H1 (cell line): ENCODE measurements at regions not wholly inside any gene's neighbourhood (a gene's known extent, or its start where the extent isn't known, plus 50 kb on each side); places are given as distances from the start of the nearest gene placed in this dataset.

Experiments used
- CTCF ChIA-PET: fragments of 300-600 bp; sonication (Branson Sonifier 250); formaldehyde crosslinking; loops from one replicate; lab custom pipeline; 2021; ENCODE audit not compliant: partially characterized antibody; lab: Charles Lee
- POLR2A ChIA-PET: fragments of 300-600 bp; sonication (Branson Sonifier 250); formaldehyde crosslinking; loops from one replicate; lab custom pipeline; 2021; ENCODE audit warnings: inconsistent platforms; ENCODE audit not compliant: partially characterized antibody; lab: Charles Lee
- DNase-seq, 2 experiments: peaks; one replicate each; pipeline versions ENCODE4 v3.0.0 to v3.0.0-alpha.2; 2010 to 2022; ENCODE audit warnings: low spot score in 2 of 2, low read depth in 1 of 2, mixed read lengths in 1 of 2
- FAIRE-seq: peaks from 2 replicates; lab custom pipeline; 2011; peaks lifted over from hg19 to GRCh38; lab: Jason Lieb, UNC
- H2AFZ ChIP-seq: 2 replicates; pipeline ENCODE4 v1.8.1; 2012; ENCODE audit warnings: low read length, inconsistent platforms
- H2AK5ac ChIP-seq: 2 replicates; pipeline ENCODE4 v1.6.1; 2013; ENCODE audit warnings: low read depth, low read length
- H2BK120ac ChIP-seq: replicated peaks from 2 replicates; pipeline ENCODE3; 2013; ENCODE audit warnings: low read depth, low read length, inconsistent platforms
- H2BK12ac ChIP-seq: 2 replicates; pipeline ENCODE4 v1.6.1; 2013; ENCODE audit warnings: low read depth, low read length
- H2BK15ac ChIP-seq: 2 replicates; pipeline ENCODE4 v1.6.1; 2013; ENCODE audit warnings: low read length
- H2BK20ac ChIP-seq: 2 replicates; pipeline ENCODE4 v1.6.1; 2013; ENCODE audit warnings: low read length
- H2BK5ac ChIP-seq: 2 replicates; pipeline ENCODE4 v1.6.1; 2013; ENCODE audit warnings: low read depth, low read length
- H3K14ac ChIP-seq: 2 replicates; pipeline ENCODE4 v1.6.1; 2013; ENCODE audit warnings: inconsistent platforms; ENCODE audit not compliant: insufficient read length
- H3K18ac ChIP-seq: 2 replicates; pipeline ENCODE4 v1.6.1; 2013; ENCODE audit warnings: low read length; ENCODE audit errors: extremely low read depth
- H3K23ac ChIP-seq: 2 replicates; pipeline ENCODE4 v1.6.1; 2013; ENCODE audit warnings: inconsistent platforms; ENCODE audit not compliant: insufficient read length
- H3K23me2 ChIP-seq: 2 replicates; pipeline ENCODE4 v1.6.1; 2013; ENCODE audit warnings: low read depth, low read length
- H3K27ac ChIP-seq: 2 replicates; pipeline ENCODE4 v1.6.1; 2011; ENCODE audit warnings: low read depth, low read length, inconsistent platforms
- H3K27me3 ChIP-seq, 4 experiments: replicated peaks in 1 of 4; 1 replicate in 1 of 4; 2 replicates in 3 of 4; pipeline versions ENCODE4 v1.6.1 to v1.8.1; 2011 to 2013; ENCODE audit warnings: low read length in 3 of 4, mild to moderate bottlenecking in 3 of 4, inconsistent platforms in 2 of 4, mixed read lengths in 2 of 4, moderate library complexity in 1 of 4; ENCODE audit not compliant: control insufficient read depth in 3 of 4, insufficient read depth in 3 of 4; ENCODE audit errors: extremely low read depth in 1 of 4
- H3K36me3 ChIP-seq, 4 experiments: 2 replicates each; pipeline versions ENCODE4 v1.6.1 to v1.8.1; 2011 to 2013; ENCODE audit warnings: mild to moderate bottlenecking in 4 of 4, low read length in 3 of 4, moderate library complexity in 2 of 4, control low read depth in 1 of 4, inconsistent platforms in 1 of 4; ENCODE audit not compliant: insufficient read depth in 4 of 4, control insufficient read depth in 2 of 4
- H3K4ac ChIP-seq: replicated peaks from 2 replicates; pipeline ENCODE3; 2013; ENCODE audit warnings: low read length, low read depth, mixed read lengths, inconsistent platforms; ENCODE audit not compliant: insufficient read length
- H3K4me1 ChIP-seq, 4 experiments: replicated peaks in 1 of 4; 1 replicate in 1 of 4; 2 replicates in 3 of 4; pipeline versions ENCODE4 v1.6.1 to v1.8.1; 2011 to 2013; ENCODE audit warnings: low read length in 3 of 4, inconsistent platforms in 2 of 4, mixed read lengths in 1 of 4; ENCODE audit not compliant: insufficient read depth in 4 of 4, control insufficient read depth in 3 of 4
- H3K4me2 ChIP-seq, 2 experiments: 2 replicates each; pipeline versions ENCODE4 v1.6.1 to v1.8.1; 2011 to 2013; ENCODE audit warnings: low read depth in 2 of 2, low read length in 2 of 2, control low read depth in 1 of 2, inconsistent platforms in 1 of 2, mild to moderate bottlenecking in 1 of 2; ENCODE audit not compliant: insufficient read depth in 1 of 2
- H3K4me3 ChIP-seq, 4 experiments: fragments of 200-600, 300-600 bp in 1 of 4; sonication (generic), shearing (Covaris generic), sonication (Bioruptor Twin) in 1 of 4; 2 replicates each; pipeline versions ENCODE4 v1.5.1 to v1.8.1; 2011 to 2016; ENCODE audit warnings: low read length in 4 of 4, low read depth in 3 of 4, control low read depth in 2 of 4, inconsistent platforms in 2 of 4, mild to moderate bottlenecking in 2 of 4, mixed read lengths in 1 of 4, moderate library complexity in 1 of 4; ENCODE audit not compliant: insufficient read depth in 2 of 4; ENCODE audit errors: extremely low read depth in 1 of 4
- H3K56ac ChIP-seq: replicated peaks from 2 replicates; pipeline ENCODE3; 2013; ENCODE audit warnings: low read depth, mild to moderate bottlenecking, mixed read lengths, low read length, inconsistent platforms; ENCODE audit not compliant: insufficient read length
- H3K79me1 ChIP-seq: 2 replicates; pipeline ENCODE4 v1.6.1; 2013; ENCODE audit warnings: low read depth, low read length, control low read depth
- H3K79me2 ChIP-seq, 2 experiments: 2 replicates each; pipeline versions ENCODE4 v1.6.1 to v1.8.1; 2012 to 2013; ENCODE audit warnings: low read length in 2 of 2, mild to moderate bottlenecking in 2 of 2, inconsistent platforms in 1 of 2; ENCODE audit not compliant: insufficient read depth in 2 of 2, control insufficient read depth in 1 of 2
- H3K9ac ChIP-seq, 4 experiments: replicated peaks in 1 of 4; 1 replicate in 1 of 4; 2 replicates in 3 of 4; pipeline versions ENCODE4 v1.6.1 to v1.8.1; 2011 to 2013; ENCODE audit warnings: low read depth in 3 of 4, low read length in 3 of 4, control low read depth in 2 of 4, mild to moderate bottlenecking in 2 of 4, moderate library complexity in 2 of 4, inconsistent platforms in 1 of 4; ENCODE audit errors: extremely low read depth in 1 of 4
- H3K9me3 ChIP-seq, 2 experiments: 2 replicates each; pipeline versions ENCODE4 v1.6.1 to v1.8.1; 2012 to 2013; ENCODE audit warnings: mild to moderate bottlenecking in 2 of 2, moderate library complexity in 2 of 2, control low read depth in 1 of 2, inconsistent platforms in 1 of 2, low read depth in 1 of 2, low read length in 1 of 2, mixed read lengths in 1 of 2; ENCODE audit not compliant: insufficient read depth in 2 of 2
- H4K20me1 ChIP-seq, 2 experiments: replicated peaks in 1 of 2; 2 replicates each; pipeline versions ENCODE3 to v1.8.1; 2011 to 2013; ENCODE audit warnings: inconsistent platforms in 2 of 2, low read length in 2 of 2, mild to moderate bottlenecking in 1 of 2; ENCODE audit not compliant: insufficient read depth in 2 of 2, control insufficient read depth in 1 of 2
- H4K5ac ChIP-seq: 2 replicates; pipeline ENCODE4 v1.6.1; 2013; ENCODE audit warnings: low read length, low read depth, mixed read lengths, inconsistent platforms; ENCODE audit not compliant: insufficient read length
- H4K8ac ChIP-seq: 2 replicates; pipeline ENCODE4 v1.8.0; 2013; ENCODE audit warnings: mild to moderate bottlenecking, moderate library complexity, low read length, inconsistent platforms; ENCODE audit not compliant: insufficient read depth; ENCODE audit errors: extremely low read depth
- H4K91ac ChIP-seq: replicated peaks from 2 replicates; pipeline ENCODE3; 2013; ENCODE audit warnings: low read length, mixed read lengths, inconsistent platforms; ENCODE audit not compliant: insufficient read length
- CTCF ChIP-seq, 3 experiments: IDR thresholded peaks; 1 replicate in 2 of 3; 2 replicates in 1 of 3; pipeline versions ENCODE4 v1.5.1 to v1.6.1; 2011; ENCODE audit warnings: low read length in 3 of 3, mild to moderate bottlenecking in 3 of 3, inconsistent platforms in 2 of 3, low read depth in 1 of 3, moderate library complexity in 1 of 3; ENCODE audit not compliant: insufficient read depth in 1 of 3; ENCODE audit errors: control extremely low read depth in 1 of 3
- GABPA ChIP-seq: IDR thresholded peaks from 2 replicates; pipeline ENCODE4 v1.6.1; 2011; ENCODE audit warnings: mild to moderate bottlenecking, low read length, moderate library complexity, borderline replicate concordance; ENCODE audit not compliant: insufficient read depth
- RBBP5 ChIP-seq: IDR thresholded peaks from 2 replicates; pipeline ENCODE4 v1.7.1; 2012; ENCODE audit warnings: low read depth, mild to moderate bottlenecking, inconsistent platforms, low read length, moderate library complexity, borderline replicate concordance
- SIRT6 ChIP-seq: IDR thresholded peaks from one replicate; pipeline ENCODE4 v1.7.1; 2012; ENCODE audit warnings: low read length, inconsistent platforms
- SP2 ChIP-seq: IDR thresholded peaks from 2 replicates; pipeline ENCODE4 v1.6.1; 2012; ENCODE audit warnings: mild to moderate bottlenecking, low read length, inconsistent platforms
- TEAD4 ChIP-seq: IDR thresholded peaks from 2 replicates; pipeline ENCODE4 v1.6.1; 2012; ENCODE audit warnings: low read depth, low read length, inconsistent platforms, mixed read lengths
- WGBS, 2 experiments: shearing (Covaris generic) in 1 of 2; methylation state at CpG; one replicate each; pipeline versions ENCODE4 v1.1.6 to v1.1.7; 2013 to 2015; ENCODE audit warnings: low lambda C conversion rate in 2 of 2, mixed read lengths in 2 of 2, inconsistent platforms in 1 of 2, low coverage in 1 of 2, missing lambda C conversion rate in 1 of 2; ENCODE audit not compliant: insufficient replicate concordance in 2 of 2, insufficient coverage in 1 of 2, insufficient read length in 1 of 2; ENCODE audit errors: extremely low coverage in 1 of 2, missing lambda C conversion rate in 1 of 2; 5-methylcytosine and 5-hydroxymethylcytosine counted together

- ChIA-PET CTCF (no interaction called here), POLR2A (interaction anchor here (1.0 kb wide), 1 partner anchor 207 kb away, joined by 5 read pairs; the partner anchor contains the start of gene SLC7A11)
- FAIRE-seq: no peak
- H2BK12ac ChIP-seq: no peak overlapping the region
- H2AK5ac ChIP-seq: no peak overlapping the region
- no peaks in the 10 kb centered on the region for H3K36me3 ChIP-seq
- no peak overlapping the region for H3K18ac ChIP-seq
- no peak overlapping the region for H3K4ac ChIP-seq
- no peak for TF ChIP-seq SP2
- TF ChIP-seq SIRT6: no peak
- TF ChIP-seq GABPA: no peak
- TF ChIP-seq RBBP5: no peak
- TF ChIP-seq TEAD4: no peak
- TF ChIP-seq CTCF (IDR thresholded peaks at IDR 0.05; ENCODE audit: control extremely low read depth in 1 of 3, insufficient read depth in 1 of 3, low read depth in 1 of 3, low read length in 3 of 3): no peak
- H4K91ac ChIP-seq: no peak overlapping the region
- H3K79me1 ChIP-seq: no peaks in the 10 kb centered on the region
- H2BK120ac ChIP-seq: no peak overlapping the region
- H3K4me1 ChIP-seq: no peaks in the 10 kb centered on the region
- 80% methylated on average over 1 of the region's 1 CpG; no CpG with 5 or more reads in 1 of the 2 experiments for WGBS, 2 experiments
- H2BK5ac ChIP-seq: no peak overlapping the region
- H4K5ac ChIP-seq: no peak overlapping the region
- no peaks in the 10 kb centered on the region for H3K79me2 ChIP-seq
- no peaks in the 10 kb centered on the region for H3K9me3 ChIP-seq
- no peak overlapping the region for H3K4me3 ChIP-seq
- no peak for DNase-seq
- no peak overlapping the region for H3K27ac ChIP-seq
- H3K9ac ChIP-seq: no peak overlapping the region
- H4K20me1 ChIP-seq: no peaks in the 10 kb centered on the region
- H3K56ac ChIP-seq: no peak overlapping the region
- no peaks in the 10 kb centered on the region for H3K27me3 ChIP-seq
- no peak overlapping the region for H2BK15ac ChIP-seq
- H2AFZ ChIP-seq: no peak overlapping the region
- no peak overlapping the region for H2BK20ac ChIP-seq
- no peak overlapping the region for H3K23ac ChIP-seq
- H3K4me2 ChIP-seq: no peak overlapping the region
- no peak overlapping the region for H4K8ac ChIP-seq
- no peak overlapping the region for H3K14ac ChIP-seq
- H3K23me2 ChIP-seq: no peaks in the 10 kb centered on the region
Observed at GRCh38 chr4:138448169-138448568, 206.0 kb upstream of the SLC7A11 start.
